HepG2 (cell line): ENCODE measurements at regions not wholly inside any gene's neighbourhood (a gene's known extent, or its start where the extent isn't known, plus 50 kb on each side); places are given as distances from the start of the nearest gene placed in this dataset.
"Not testable (repeated sequence)": the region's sequence is repeated elsewhere in the genome, so short reads cannot be mapped to it uniquely, and the experiment has no call there.

Experiments
- ATAC-seq: fragments of 200-7000 bp; cut with Tn5 transposase; 3 replicates; pipeline ENCODE4 v1.9.1; 2020; ENCODE audit warnings: mild to moderate bottlenecking, moderate library complexity
- BruUV-seq: library from RNA; stranded (reverse); fragments of 400-500 nt; replicated peaks from 2 replicates; lab custom pipeline; 2021; lab: Mats Ljungman, UMichigan
- CTCF ChIA-PET: fragments of 300-600 bp; formaldehyde crosslinking; extraction: SDS; loops from one replicate; lab custom pipeline; 2021; ENCODE audit warnings: low total read pairs, inconsistent platforms, low intra/inter-chr PET ratio; lab: Yijun Ruan, JAX
- POLR2A ChIA-PET: fragments of 350-600 bp; sonication (Branson Sonifier 250); formaldehyde crosslinking; loops from one replicate; lab custom pipeline; 2020; ENCODE audit warnings: antibody characterized with exemption, inconsistent platforms; lab: Yijun Ruan, JAX
- DNase-seq: peaks from one replicate; pipeline ENCODE4 v3.0.0-alpha.2; 2015; ENCODE audit warnings: low spot score
- FAIRE-seq: peaks from 3 replicates; lab custom pipeline; 2011; peaks lifted over from hg19 to GRCh38; lab: Jason Lieb, UNC
- H2AFZ ChIP-seq: one replicate; pipeline ENCODE4 v1.6.1; 2011; ENCODE audit warnings: low read length, inconsistent platforms
- H3K27ac ChIP-seq: fragments of 300-600 bp; 3 replicates; pipeline ENCODE4 v1.8.0; 2011; ENCODE audit warnings: mixed run types, mild to moderate bottlenecking, mixed read lengths, low read length, inconsistent platforms; ENCODE audit not compliant: insufficient read depth; ENCODE audit errors: extremely low read length
- H3K27me3 ChIP-seq, 2 experiments: fragments of 200-600 bp in 1 of 2; 2 replicates in 1 of 2; 3 replicates in 1 of 2; pipeline versions ENCODE4 v1.6.0 to v1.8.0; 2011; ENCODE audit warnings: low read length in 2 of 2, mild to moderate bottlenecking in 2 of 2, moderate library complexity in 2 of 2, inconsistent platforms in 1 of 2; ENCODE audit not compliant: insufficient read depth in 2 of 2, control insufficient read depth in 1 of 2
- H3K36me3 ChIP-seq, 2 experiments: fragments of 200-600 bp in 1 of 2; replicated peaks in 1 of 2; 2 replicates in 1 of 2; 3 replicates in 1 of 2; pipeline versions ENCODE4 v1.5.1 to v1.8.0; 2011; ENCODE audit warnings: low read length in 2 of 2, inconsistent platforms in 1 of 2; ENCODE audit not compliant: insufficient read depth in 2 of 2, control insufficient read depth in 1 of 2
- H3K4me1 ChIP-seq: 2 replicates; pipeline ENCODE4 v1.5.1; 2012; ENCODE audit warnings: low read length, inconsistent platforms; ENCODE audit not compliant: insufficient read depth
- H3K4me2 ChIP-seq: 2 replicates; pipeline ENCODE4 v1.6.0; 2011; ENCODE audit warnings: low read depth, low read length, inconsistent platforms
- H3K4me3 ChIP-seq, 3 experiments: fragments of 200-600 bp in 1 of 3; sonication (generic), shearing (Covaris generic) in 1 of 3; replicated peaks in 1 of 3; 2 replicates each; pipeline ENCODE4 v1.5.1; 2011 to 2016; ENCODE audit warnings: low read length in 3 of 3, inconsistent platforms in 2 of 3, low read depth in 2 of 3, mild to moderate bottlenecking in 2 of 3, control low read depth in 1 of 3, mixed read lengths in 1 of 3; ENCODE audit not compliant: insufficient read depth in 1 of 3
- H3K79me2 ChIP-seq: one replicate; pipeline ENCODE4 v1.6.1; 2011; ENCODE audit warnings: low read length, inconsistent platforms; ENCODE audit not compliant: insufficient read depth
- H3K9ac ChIP-seq: 2 replicates; pipeline ENCODE4 v1.6.0; 2011; ENCODE audit warnings: mild to moderate bottlenecking, low read depth, low read length, inconsistent platforms; ENCODE audit not compliant: insufficient read depth
- H3K9me3 ChIP-seq: 2 replicates; pipeline ENCODE4 v1.5.1; 2012; ENCODE audit warnings: mild to moderate bottlenecking, low read length
- H4K20me1 ChIP-seq: 2 replicates; pipeline ENCODE4 v1.6.0; 2011; ENCODE audit warnings: inconsistent platforms, mild to moderate bottlenecking, low read length, moderate library complexity; ENCODE audit not compliant: insufficient read depth
- NFYB ChIP-seq: sonication (generic); formaldehyde crosslinking; IDR thresholded peaks from 2 replicates; pipeline ENCODE4 v1.4.0; 2020; ENCODE audit warnings: missing genetic modification reagents
- WGBS: methylation state at CpG from one replicate; pipeline ENCODE4 v1.1.6; 2017; ENCODE audit warnings: low lambda C conversion rate; 5-methylcytosine and 5-hydroxymethylcytosine counted together
- in situ Hi-C: cut with HindIII; loops from 2 replicates; pipeline ENCODE4 v1.10.0; 2017; ENCODE audit warnings: low pct_unique_long_range_greater_than_20kb; ENCODE audit not compliant: extremely low pct_ligation_motif_present
- intact Hi-C: fragments of 100-400 bp; cut with micrococcal nuclease; formaldehyde crosslinking; loops from one replicate; pipeline ENCODE4 v1.10.0; 2022; ENCODE audit not compliant: unreplicated experiment

GRCh38 chr3:152151877-152152765 is 116.6 kb upstream of the MBNL1 start:
- H3K27ac ChIP-seq, DNase-seq, H3K9ac ChIP-seq, in situ Hi-C loops, POLR2A ChIA-PET, ATAC-seq, BruUV-seq, H3K79me2 ChIP-seq, H3K36me3 ChIP-seq, H3K27me3 ChIP-seq, H4K20me1 ChIP-seq, H3K4me3 ChIP-seq, H3K4me2 ChIP-seq, FAIRE-seq, H2AFZ ChIP-seq, CTCF ChIA-PET, intact Hi-C loops, H3K9me3 ChIP-seq, H3K4me1 ChIP-seq: not testable (repeated sequence)
- 77% methylated on average over 9 of the region's 42 CpGs for WGBS

DNA sequence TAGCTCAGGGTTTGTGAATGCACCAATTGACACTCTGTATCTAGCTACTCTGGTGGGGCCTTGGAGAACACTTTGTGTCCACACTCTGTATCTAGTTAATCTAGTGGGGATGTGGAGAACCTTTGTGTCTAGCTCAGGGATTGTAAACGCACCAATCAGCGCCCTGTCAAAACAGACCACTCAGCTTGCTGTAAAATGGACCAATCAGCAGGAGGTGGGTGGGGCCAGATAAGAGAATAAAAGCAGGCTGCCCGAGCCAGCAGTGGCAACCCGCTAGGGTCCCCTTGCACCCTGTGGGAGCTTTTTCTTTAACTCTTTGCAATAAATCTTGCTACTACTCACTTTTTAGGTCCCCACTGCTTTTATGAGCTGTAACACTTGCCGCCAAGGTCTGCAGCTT is 115.6 kb upstream of the MBNL1 start:
- H3K27me3 ChIP-seq, DNase-seq, CTCF ChIA-PET, H3K9me3 ChIP-seq, H3K4me2 ChIP-seq, in situ Hi-C loops, H3K36me3 ChIP-seq, H3K27ac ChIP-seq, ATAC-seq, BruUV-seq, FAIRE-seq, POLR2A ChIA-PET: not testable (repeated sequence)
- peak; percentile 43; the same call in 1 of the 2 replicates for TF ChIP-seq NFYB
- TF ChIP-seq, all 625 proteins: peak for 1; not testable (repeated sequence) for 624
- H2AFZ ChIP-seq, H3K4me1 ChIP-seq, H3K79me2 ChIP-seq, H3K9ac ChIP-seq, H3K4me3 ChIP-seq, intact Hi-C loops, H4K20me1 ChIP-seq: not testable (repeated sequence)
- 53% methylated on average over 5 of the region's 5 CpGs for WGBS
